ENCODE measurements at regions not wholly inside any gene's neighbourhood (a gene's known extent, or its start where the extent isn't known, plus 50 kb on each side); places are given as distances from the start of the nearest gene placed in this dataset.

- TF ChIP-seq REST (IDR thresholded peaks at IDR 0.05; ENCODE audit: borderline replicate concordance in 1 of 2, low read depth in 1 of 2, low read length in 2 of 2) = peak in 1 of 2 experiments; percentile 70; a peak in 1 of 4 replicates
- peak; percentile 95 for TF ChIP-seq BHLHE40 (IDR thresholded peaks at IDR 0.05; ENCODE audit: low read length)
- TF ChIP-seq ZBED4 (CRISPR knock-in tag; IDR thresholded peaks at IDR 0.05; ENCODE audit: borderline replicate concordance) = peak; percentile 96
- no peak for TF ChIP-seq ZNF841 (CRISPR knock-in tag; IDR thresholded peaks at IDR 0.05; ENCODE audit: borderline replicate concordance)
- TF ChIP-seq ZNF280B (CRISPR knock-in tag; IDR thresholded peaks at IDR 0.05; ENCODE audit: borderline replicate concordance) = 0 out of 2 replicates have a peak, but pooled peaks have one; percentile 58
- peak; percentile 96 for TF ChIP-seq NR2C2 (CRISPR knock-in tag; IDR thresholded peaks at IDR 0.05; ENCODE audit: borderline replicate concordance)
- TF ChIP-seq ZNF460 (CRISPR knock-in tag; IDR thresholded peaks at IDR 0.05; ENCODE audit: borderline replicate concordance) = peak; percentile 62; the same call in 1 of the 2 replicates
- peak; percentile 86 for TF ChIP-seq THAP11 (CRISPR knock-in tag; IDR thresholded peaks at IDR 0.05)
- TF ChIP-seq ZNF687 (CRISPR knock-in tag; IDR thresholded peaks at IDR 0.05) = peak; percentile 77
- TF ChIP-seq MED13 (CRISPR knock-in tag; IDR thresholded peaks at IDR 0.05) = peak; percentile 97
- no peak for TF ChIP-seq BATF2 (CRISPR knock-in tag; IDR thresholded peaks at IDR 0.05)
- TF ChIP-seq NFE2 (CRISPR knock-in tag; IDR thresholded peaks at IDR 0.05) = no peak
- peak; percentile 45; the same call in 1 of the 2 replicates for TF ChIP-seq ZNF652 (CRISPR knock-in tag; IDR thresholded peaks at IDR 0.05; ENCODE audit: borderline replicate concordance, low read depth)
Measured at GRCh38 chr6:167733740-167734661, 92.7 kb upstream of the AFDN start (continued).
